Erythroblast (primary cell): ENCODE measurements at regions not wholly inside any gene's neighbourhood (a gene's known extent, or its start where the extent isn't known, plus 50 kb on each side); places are given as distances from the start of the nearest gene placed in this dataset.

ENCODE experiments used
- GATA1 ChIP-seq: IDR thresholded peaks from 2 replicates; pipeline ENCODE4 v1.6.1; 2011; ENCODE audit warnings: low read depth, mild to moderate bottlenecking, control low read depth, low read length, moderate library complexity
- POLR2A ChIP-seq: IDR thresholded peaks from 2 replicates; pipeline ENCODE4 v1.6.1; 2011; ENCODE audit warnings: mild to moderate bottlenecking, low read length

GRCh38 chr12:111169032-111169431 lies 199.9 kb downstream of the PHETA1 start:
- TF ChIP-seq POLR2A (no peak), GATA1 (no peak)
